ENCODE measurements at regions not wholly inside any gene's neighbourhood (a gene's known extent, or its start where the extent isn't known, plus 50 kb on each side); places are given as distances from the start of the nearest gene placed in this dataset.
"Not testable (repeated sequence)": the region's sequence is repeated elsewhere in the genome, so short reads cannot be mapped to it uniquely, and the experiment has no call there.

DNA sequence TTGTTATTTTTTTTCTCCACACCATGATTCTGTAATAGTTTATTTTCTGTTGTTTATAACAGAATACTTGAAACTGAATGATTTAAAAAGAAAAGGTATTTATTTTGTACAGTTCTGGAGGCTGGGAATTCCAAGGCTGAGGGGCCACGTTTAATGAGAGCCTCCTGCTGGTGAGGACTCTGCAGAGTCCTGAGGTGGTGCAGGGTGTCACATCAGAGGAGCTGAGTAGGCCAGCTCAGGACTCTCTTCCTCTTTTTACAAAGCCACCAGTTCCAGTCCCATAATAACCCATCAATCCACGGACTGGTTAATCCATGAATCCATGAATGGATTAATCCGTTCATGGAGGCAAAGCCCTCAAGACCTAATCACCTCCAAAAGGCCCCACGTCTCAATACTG lies 71.6 kb downstream of the TFAP2A start:
- intact Hi-C loops (cut with micrococcal nuclease) = no loop called here

DNA sequence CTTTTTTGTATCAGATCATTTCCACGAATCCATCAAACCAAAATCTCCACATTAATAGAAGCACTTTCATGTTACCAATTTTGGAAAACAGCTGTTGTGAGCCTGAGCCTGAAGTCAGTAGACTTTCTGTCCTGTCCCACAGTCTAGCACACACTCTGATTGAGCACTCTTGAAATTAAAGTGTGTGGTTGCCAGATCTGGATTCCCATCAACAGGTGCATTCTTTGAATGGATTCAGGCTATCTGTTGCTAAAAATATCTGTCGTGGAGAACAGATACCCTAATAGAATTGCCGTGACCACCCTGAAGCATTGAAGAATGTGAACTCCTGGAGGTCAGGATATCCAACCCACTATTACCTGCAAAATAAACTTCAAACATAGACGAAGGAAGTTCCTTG lies 73.3 kb downstream of the TFAP2A start:
- intact Hi-C loops (cut with micrococcal nuclease) = no loop called here

DNA sequence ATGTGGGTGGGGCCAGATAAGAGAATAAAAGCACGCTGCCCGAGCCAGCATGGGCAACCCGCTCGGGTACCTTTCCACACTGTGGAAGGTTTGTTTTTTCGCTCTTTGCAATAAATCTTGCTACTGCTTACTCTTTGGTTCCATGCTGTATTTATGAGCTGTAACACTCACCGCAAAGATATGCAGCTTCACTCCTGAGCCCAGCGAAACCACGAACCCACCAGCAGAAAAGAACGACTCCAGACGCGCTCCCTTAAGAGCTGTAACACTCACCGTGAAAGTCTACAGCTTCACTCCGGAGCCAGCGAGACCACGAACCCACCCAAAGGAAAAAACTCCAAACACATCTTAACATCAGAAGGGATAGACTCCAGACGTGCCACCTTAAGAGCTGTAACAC lies 76.7 kb downstream of the TFAP2A start:
- intact Hi-C loops (cut with micrococcal nuclease) = no loop called here

DNA sequence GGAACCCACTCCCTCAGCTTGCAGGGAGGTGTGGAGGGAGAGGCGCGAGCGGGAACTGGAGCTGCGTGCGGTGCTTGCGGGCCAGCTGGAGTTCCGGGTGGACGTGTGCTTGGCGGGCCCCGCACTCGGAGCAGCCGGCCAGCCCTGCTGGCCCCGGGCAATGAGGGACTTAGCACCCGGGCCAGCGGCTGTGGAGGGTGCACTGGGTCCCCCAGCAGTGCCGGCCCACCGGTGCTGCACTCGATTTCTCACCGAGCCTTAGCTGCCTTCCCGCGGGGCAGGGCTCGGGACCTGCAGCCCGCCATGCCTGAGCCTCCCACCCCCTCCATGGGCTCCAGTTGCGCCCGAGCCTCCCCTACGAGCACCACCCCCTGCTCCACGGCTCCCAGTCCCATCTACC lies 77.5 kb downstream of the TFAP2A start:
- intact Hi-C loops (cut with micrococcal nuclease) = not testable (repeated sequence)

DNA sequence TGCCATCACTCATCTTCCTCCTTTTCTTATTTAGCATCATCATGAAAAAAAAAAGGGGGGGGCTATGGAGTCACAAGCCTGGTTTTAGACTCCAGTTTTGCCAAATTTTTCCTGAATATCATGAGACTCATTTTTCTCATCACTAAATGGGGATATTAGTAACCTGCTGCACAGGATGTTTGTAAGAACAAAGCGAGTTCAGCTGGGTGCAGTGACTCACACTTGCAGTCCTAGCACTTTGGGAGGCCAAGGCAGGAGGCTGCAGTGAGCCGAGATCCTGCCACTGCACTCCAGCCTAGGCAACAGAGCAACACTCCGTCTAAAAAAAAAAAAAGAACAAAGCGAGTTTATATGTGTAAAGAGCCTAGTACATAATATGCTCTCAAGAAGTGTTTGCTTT lies 82.8 kb downstream of the TFAP2A start:
- intact Hi-C loops (cut with micrococcal nuclease) = no loop called here

DNA sequence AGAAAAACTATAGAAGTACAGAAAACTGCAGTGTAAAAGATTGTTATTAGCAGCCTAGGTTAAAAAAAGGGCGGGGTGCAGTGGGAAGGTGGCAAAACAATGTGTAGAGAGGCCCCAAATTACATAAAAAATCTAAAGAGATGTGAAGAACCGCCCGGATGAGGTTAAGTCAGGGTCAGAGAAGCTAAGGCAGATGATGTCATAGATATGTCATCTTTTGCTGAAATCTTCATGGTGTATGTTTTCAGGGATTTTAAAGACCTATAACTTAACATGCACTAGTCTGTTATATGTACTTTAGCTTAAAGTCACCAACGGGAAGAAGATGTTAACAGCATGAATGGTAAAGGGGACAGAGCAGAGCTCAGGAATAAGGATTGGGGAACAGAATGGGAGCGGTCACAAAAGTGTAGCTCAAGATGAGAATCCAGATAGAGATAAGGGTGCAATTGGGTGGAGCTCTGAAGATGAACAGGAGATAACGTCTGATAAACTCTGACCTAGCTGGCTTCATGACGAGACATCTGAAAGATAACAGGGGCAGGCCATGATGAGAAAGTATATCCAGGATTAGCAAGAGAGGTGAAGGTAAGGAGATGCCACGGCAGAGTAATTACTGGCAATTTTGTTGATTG lies 83.4 kb downstream of the TFAP2A start:
- intact Hi-C loops (cut with micrococcal nuclease) = no loop called here

DNA sequence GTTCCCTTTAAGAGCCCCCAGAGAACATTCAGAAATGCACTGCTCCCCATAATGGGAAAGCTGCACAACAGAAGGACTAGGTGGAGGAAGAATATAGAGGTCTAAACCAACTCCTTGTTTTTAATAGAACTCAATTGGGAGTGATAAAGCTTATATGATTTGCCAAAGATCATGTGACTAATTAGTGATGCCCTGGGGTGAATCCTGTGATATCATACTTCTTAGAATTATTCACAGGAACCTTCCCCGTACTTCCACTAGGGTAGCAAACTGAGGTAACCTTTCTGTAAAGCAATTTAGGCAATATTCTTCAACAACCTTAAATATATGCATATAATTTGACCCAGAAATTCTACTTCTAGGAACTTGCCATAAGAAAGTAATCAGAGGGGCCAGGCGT lies 84.4 kb downstream of the TFAP2A start:
- intact Hi-C loops (cut with micrococcal nuclease) = no loop called here

DNA sequence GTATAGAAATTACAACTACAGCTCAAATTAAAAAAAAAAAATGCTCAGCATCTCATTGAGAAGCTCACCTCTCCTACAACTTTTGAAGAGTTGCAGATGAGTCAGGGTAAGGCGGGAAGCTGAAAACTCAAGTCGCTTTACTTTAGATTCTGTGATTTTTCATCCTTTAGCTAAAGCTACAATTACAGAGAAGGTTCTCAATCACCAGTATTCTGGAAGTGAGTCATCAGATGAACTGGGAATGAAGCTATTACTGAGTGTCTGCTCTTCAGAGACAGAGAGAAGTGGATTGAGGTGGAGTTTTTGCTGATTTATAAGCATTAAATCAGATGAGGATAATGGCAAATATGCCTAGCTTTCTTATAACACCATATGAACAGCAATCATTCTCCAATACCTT lies 91.9 kb downstream of the TFAP2A start:
- intact Hi-C loops (cut with micrococcal nuclease) = no loop called here

DNA sequence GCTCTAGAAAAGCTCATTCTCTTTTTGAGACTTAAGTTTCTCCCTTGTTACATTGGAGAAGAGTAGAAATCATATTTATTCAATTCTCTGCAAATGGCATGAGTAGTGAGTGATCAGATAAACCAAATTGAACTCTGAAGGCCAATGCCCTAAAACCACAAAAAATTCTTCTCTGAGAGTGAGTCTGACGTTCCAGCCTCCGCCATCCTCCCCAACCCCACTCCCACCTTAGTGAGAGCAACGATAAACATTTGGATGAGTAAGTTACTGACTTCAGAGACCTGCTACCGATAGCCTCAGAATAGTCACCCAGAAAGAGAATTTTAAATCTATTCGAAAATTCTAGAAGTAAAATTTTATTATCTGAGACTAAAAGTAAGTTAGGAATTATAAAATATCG lies 94.6 kb downstream of the TFAP2A start:
- intact Hi-C loops (cut with micrococcal nuclease) = no loop called here

DNA sequence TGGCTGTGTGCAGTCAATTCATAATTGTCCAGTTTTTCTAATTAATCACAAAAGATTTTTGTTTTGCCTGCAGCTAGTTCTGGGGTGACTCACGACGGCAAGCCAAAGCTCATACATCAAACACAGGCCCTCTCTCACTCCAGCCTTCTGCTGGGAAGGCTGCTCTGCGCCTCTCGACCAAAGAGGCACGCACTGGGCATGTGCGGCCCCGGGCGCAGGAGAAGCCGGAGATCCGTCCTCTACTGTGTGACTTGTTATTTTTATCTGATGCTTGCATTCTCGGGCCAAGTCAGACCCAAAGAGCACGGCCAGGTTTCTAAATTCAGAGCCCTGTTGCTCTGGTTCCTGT lies 98.5 kb downstream of the TFAP2A start:
- intact Hi-C loops (cut with micrococcal nuclease) = no loop called here

DNA sequence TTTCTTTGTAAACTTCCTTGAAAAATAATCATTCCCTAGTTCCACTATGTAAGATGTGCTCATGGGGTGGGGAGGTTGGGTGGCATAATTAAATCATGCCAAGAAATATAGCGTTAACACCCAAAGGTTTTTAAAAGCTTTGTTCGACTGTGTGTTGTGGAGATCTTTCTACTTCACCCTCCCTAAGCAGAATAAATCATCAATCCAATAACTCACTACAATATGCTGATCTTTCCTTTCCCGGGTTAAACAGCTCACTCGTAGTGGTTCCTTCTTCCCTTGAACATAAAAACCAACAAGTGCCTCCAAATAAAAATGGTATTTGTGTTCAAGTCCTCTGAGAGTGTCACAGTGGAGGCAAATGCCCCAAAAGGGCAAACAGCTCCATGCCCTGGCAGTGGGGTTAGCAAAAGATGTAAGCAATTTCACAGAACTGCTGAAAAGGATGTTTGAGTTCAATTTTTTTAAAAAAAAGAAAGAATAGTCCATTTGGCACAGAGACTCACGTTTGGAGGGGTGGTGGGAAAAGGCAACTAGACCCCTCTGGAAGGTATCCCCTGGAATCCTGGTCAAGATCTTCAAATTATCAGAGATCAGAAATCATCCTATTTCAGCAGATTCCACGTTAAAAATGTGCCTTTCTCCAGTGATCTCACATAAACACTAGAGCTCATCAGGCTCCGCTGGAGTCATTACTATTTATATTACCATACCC lies 99.1 kb downstream of the TFAP2A start:
- intact Hi-C loops (cut with micrococcal nuclease) = no loop called here

DNA sequence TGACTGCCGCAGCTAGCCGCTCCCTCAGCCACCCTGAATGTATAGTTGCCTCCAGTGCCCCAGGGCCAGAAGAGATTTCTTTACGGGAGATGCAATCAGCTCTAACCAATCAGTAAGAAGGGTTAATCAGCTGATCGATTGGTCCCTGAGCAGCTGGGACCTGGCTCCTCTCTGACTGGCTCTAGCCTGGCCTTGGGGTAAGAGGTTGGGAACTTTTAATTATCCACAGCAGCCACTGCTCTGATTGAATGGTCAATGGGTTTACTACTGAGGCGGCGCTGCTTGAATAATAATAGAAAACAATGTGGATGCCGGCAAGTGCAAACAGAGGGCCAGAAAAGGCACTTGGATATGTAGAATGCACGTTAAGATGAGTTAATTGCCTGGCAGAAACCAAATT lies 99.8 kb downstream of the TFAP2A start:
- intact Hi-C loops (cut with micrococcal nuclease) = no loop called here

DNA sequence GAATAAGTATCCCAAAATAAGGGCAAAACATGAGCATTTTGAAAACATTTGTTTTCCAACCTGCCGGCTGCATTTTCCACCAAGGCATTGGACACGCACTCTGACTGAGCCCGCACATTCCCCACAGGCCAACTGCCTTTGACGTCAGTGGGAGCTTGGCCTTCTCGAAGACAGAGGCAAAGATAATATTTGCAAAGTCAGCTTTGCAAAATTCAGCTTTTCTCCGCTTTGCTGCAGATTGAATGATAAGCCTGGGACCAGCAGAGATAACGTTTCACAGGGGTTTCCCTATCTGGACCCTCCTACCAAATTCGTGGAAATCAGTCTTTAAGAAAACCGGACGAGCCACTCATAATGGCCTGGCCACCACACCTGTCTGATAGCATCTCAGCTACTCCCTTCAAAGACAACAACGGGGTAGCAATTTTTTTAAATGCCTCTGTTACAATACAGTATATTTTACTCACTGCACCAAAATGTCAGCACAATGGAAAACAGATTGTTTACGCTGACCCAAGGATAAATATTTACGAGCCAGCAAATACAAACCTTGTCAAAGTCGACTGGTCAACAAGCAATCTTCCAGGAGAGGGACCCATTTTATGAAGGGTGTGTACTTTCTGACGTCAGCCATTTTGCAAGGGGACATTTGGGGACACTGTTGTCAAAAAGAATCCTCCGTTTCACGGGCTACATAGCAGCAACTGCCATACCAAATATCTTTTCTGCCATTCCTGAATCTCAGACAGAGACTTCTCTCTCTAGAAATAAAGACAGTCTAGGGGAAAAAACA lies 100.5 kb downstream of the TFAP2A start:
- intact Hi-C loops (cut with micrococcal nuclease) = no loop called here

DNA sequence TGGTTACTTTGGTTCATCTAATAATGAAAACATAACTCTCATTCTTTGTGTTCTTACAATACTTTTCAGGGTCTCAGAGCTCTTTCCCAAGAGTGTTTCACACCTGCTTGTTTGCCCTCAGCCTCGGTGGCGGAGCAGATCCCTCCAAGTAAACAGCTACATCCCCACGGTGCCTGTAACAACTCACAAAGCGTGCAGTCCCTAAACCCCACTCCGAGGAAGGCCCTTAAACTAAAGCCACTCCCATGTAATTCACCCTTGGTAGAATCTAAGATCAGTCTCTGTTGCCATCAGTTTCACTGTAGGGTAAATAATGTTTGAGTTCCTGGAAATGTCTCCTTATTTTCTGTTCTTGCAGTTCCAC lies 101.1 kb downstream of the TFAP2A start:
- intact Hi-C loops (cut with micrococcal nuclease) = no loop called here

DNA sequence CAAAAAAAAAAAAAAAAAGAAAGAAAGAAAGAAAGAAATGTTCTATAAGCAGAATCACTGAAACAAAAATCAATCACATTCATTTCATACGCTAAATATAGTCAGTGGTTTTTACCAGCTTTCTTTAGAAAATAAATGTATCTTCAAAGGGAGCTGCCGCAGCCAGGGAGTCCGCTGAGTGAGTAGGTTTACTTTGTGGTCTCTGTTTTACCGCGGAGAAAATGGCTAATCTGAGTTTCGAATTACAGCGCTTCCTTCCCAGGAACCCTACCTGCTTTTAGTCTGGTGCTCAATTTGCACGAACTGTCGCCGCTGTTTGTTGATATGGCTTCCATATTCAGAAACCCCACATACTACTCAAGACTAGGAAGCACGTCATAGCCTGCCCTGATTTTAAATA lies 102.4 kb downstream of the TFAP2A start:
- intact Hi-C loops (cut with micrococcal nuclease) = no loop called here

DNA sequence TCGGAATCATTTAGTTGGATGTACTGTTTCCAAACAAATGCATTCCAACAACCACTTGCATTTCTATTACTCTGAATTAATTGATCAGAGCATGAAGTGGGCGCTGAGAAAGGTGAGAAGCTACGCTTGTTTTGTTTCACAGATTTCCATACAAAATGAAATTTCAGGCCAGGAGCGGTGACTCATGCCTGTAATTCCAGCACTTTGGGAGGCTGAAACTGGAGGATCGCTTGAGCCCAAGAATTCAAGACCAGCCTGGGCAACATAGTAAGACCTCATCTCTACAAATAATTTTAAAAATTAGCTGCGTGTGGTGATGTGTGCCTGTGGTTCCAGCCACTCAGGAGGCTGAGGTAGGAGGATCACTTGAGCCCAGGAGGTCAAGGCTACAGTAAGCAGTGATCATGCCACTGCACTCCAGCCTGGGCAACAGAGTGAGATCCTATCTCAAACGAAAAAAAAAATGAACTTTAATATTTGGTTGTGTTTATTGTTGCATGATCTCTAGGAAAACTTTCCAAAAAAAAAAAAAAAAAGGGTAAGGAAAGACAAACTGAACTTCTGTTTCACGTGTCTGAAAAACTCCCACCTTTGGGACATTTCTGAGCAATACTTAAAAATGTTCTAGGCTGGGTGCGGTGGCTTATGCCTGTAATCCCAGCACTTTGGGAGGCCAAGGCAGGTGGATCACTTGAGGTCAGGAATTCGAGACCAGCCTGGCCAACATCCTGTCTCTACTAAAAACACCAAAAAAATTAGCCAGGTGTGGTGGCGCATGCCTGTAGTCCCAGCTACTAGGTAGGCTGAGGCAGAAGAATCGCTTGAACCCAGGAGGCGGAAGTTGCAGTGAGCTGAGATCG lies 103.1 kb downstream of the TFAP2A start:
- intact Hi-C loops (cut with micrococcal nuclease) = not testable (repeated sequence)

DNA sequence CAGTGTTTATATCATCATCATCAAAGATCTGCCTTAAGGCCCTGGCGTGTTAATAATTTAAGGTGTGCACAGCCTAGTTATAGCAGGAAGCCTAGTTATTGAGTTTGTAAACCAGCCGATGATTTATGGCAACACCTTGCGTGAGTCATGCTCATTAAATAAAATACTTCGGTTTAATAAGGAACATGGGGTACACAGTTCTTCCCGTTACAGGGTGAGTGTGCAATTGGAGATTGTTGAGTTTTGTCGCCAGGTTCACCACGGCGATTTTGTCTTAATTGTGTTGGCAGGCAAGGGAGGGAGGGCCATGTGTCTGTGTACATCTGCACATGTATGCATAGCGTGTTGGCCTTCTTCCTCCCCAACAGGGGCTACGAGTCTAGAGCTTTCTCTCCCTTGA lies 104.0 kb downstream of the TFAP2A start:
- intact Hi-C loops (cut with micrococcal nuclease) = no loop called here

DNA sequence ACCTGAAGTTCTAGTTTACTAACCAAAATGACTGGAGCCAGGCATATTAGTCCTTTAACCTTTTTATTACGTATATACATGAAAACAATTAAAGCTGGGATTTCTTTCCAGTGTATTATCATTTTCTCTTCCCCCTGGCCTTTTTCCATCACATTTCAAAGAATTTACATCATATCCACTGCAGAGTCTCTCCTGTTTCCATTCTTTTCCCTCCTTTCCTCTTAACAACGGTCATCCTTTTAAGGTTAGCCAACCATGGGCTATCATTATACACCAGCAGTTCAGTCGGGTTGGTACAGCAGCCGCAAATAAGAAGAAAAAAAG lies 104.6 kb downstream of the TFAP2A start:
- intact Hi-C loops (cut with micrococcal nuclease) = no loop called here

DNA sequence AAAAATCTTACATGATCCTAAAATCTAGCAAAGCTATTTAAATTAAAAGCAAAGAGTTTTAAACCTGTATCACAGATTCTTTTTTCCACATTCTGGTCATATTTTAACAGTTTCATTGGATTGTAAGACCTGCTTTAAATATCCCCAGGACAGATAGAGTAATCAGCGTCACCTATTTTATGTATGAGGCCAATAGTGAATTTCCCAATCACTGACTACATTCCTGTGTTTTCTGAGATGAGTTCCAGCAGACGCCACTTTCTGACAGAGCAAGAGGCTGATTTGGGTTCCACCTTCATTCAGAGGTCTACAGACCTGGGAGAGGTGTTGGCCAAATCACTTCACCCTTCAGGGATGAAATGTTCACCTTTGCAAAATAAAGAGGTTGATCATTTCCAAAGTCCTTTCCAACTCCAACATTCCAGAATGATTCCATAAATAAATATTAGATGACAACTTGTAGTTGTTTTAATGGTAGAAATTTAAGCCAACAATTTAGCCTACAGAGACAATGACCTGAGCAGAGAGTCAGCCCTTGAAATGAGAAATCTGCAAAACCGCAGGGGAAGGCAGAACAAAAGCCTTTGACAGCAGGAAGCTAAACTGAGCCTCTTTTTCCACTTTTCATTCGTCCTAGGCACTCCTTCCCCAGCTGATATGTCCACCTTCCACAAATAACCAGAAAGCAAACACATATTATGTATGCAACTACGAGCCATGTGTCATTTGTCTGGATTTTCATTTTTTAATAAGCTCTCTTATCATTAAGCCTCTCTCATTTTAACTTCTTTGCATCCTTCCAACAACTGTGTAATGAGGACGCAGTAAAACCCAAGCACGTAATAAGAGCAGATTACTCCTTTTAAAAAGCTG lies 105.2 kb downstream of the TFAP2A start:
- intact Hi-C loops (cut with micrococcal nuclease) = no loop called here

DNA sequence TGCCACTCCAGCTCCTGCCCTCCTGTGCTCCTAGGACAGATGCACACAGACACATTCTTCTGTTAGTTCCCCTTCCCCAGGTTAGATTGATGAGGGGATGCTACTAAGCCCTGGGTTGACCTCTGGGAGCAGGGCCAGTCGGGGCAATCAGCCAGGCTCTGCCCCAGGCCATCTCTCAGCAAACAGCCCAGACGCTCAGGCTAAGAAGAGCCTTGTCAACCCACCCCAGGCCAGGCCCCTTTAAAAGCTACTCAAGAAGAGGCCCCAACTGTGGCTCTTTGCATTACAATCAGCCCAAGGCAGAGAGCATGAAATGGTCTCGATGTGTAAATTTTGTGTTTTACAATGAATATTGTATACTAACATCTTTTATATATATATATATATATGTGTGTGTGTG lies 107.4 kb downstream of the TFAP2A start:
- intact Hi-C loops (cut with micrococcal nuclease) = no loop called here

DNA sequence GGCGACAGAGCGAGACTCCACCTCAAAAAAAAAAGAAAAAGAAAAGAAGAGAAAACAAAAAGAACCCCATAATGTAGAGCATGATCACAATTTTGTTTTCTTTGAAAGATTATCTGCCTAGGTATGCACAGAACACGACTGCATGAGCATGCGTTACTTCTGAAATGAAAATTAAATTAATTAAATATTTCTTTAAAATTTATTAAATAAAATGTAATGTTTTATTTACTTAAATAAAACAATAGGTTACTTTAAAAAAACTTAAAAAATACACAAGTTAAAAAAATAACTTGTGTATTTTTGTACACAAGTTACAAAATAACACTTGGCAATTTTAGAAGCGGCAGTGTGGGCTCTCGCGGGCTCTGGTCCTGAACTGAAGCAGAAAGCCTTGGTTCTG lies 107.8 kb downstream of the TFAP2A start:
- intact Hi-C loops (cut with micrococcal nuclease) = no loop called here

Measured in T-helper 1 cell treated with Interleukin-12 subunit alpha and Interleukin-12 subunit beta and Interleukin-4 antibody, amounts not matched to agents 30 ng/mL and 1 ng/mL, for 36 hours (primary cell).